GM21447 (cell line): ENCODE measurements at regions not wholly inside any gene's neighbourhood (a gene's known extent, or its start where the extent isn't known, plus 50 kb on each side); places are given as distances from the start of the nearest gene placed in this dataset.
"Not testable (repeated sequence)": the region's sequence is repeated elsewhere in the genome, so short reads cannot be mapped to it uniquely, and the experiment has no call there.

ENCODE experiments used
- ATAC-seq: cut with Tn5 transposase; IDR thresholded peaks from one replicate; pipeline ENCODE4 v1.9.1; 2021; ENCODE audit not compliant: unreplicated experiment

- no peak for ATAC-seq
Measured at GRCh38 chr5:67774786-67775185, 440.8 kb upstream of the PIK3R1 start.

- ATAC-seq, result no peak
Measured at GRCh38 chr5:67774267-67774552, 441.3 kb upstream of the PIK3R1 start.

GRCh38 chr5:67773411-67774266 lies 441.9 kb upstream of the PIK3R1 start:
- no peak for ATAC-seq

GRCh38 chr5:67771791-67772190 lies 443.8 kb upstream of the PIK3R1 start:
- no peak for ATAC-seq

GRCh38 chr5:67771221-67771620 lies 444.3 kb upstream of the PIK3R1 start:
- no peak for ATAC-seq

- no peak for ATAC-seq
Measured at GRCh38 chr5:67770431-67771025, 445.0 kb upstream of the PIK3R1 start.

GRCh38 chr5:67765697-67766096 lies 449.9 kb upstream of the PIK3R1 start:
- no peak for ATAC-seq

GRCh38 chr5:67757771-67758170 lies 457.8 kb upstream of the PIK3R1 start:
- ATAC-seq, result not testable (repeated sequence)

- ATAC-seq, result no peak
Measured at GRCh38 chr5:67752357-67752708, 463.2 kb upstream of the PIK3R1 start.

GRCh38 chr5:67748165-67748690 lies 467.3 kb upstream of the PIK3R1 start:
- no peak for ATAC-seq

- ATAC-seq, result no peak
Measured at GRCh38 chr5:67747096-67747495, 468.5 kb upstream of the PIK3R1 start.

GRCh38 chr5:67746608-67747007 lies 468.9 kb upstream of the PIK3R1 start:
- not testable (repeated sequence) for ATAC-seq

- ATAC-seq, result no peak
Measured at GRCh38 chr5:67746103-67746502, 469.5 kb upstream of the PIK3R1 start.

- no peak for ATAC-seq
Measured at GRCh38 chr5:67732921-67733320, 482.6 kb upstream of the PIK3R1 start.

- no peak for ATAC-seq
Measured at GRCh38 chr5:67732471-67732870, 483.1 kb upstream of the PIK3R1 start.

- ATAC-seq, result no peak
Measured at GRCh38 chr5:67731886-67732285, 483.7 kb upstream of the PIK3R1 start.

GRCh38 chr5:67730917-67731474 lies 484.6 kb upstream of the PIK3R1 start:
- no peak for ATAC-seq

- no peak for ATAC-seq
Measured at GRCh38 chr5:67728326-67728890, 487.1 kb upstream of the PIK3R1 start.

GRCh38 chr5:67725604-67726003 lies 490.0 kb upstream of the PIK3R1 start:
- no peak for ATAC-seq

- ATAC-seq, result no peak
Measured at GRCh38 chr5:67724412-67725135, 491.0 kb upstream of the PIK3R1 start.

- no peak for ATAC-seq
Measured at GRCh38 chr5:67723873-67724272, 491.7 kb upstream of the PIK3R1 start.
